Parathyroid adenoma (tissue), 2 donors: ENCODE measurements at regions not wholly inside any gene's neighbourhood (a gene's known extent, or its start where the extent isn't known, plus 50 kb on each side); places are given as distances from the start of the nearest gene placed in this dataset.

Experiments used
- H2AFZ ChIP-seq: fragments of 300-600 bp; sonication (generic); one replicate; pipeline ENCODE4 v1.7.0; 2017; ENCODE audit warnings: antibody characterized with exemption, mild to moderate bottlenecking
- H3K27ac ChIP-seq: fragments of 300-600 bp; sonication (generic); one replicate; pipeline ENCODE4 v1.7.0; 2017
- H3K27me3 ChIP-seq: fragments of 300-600 bp; sonication (generic); one replicate; pipeline ENCODE4 v1.7.0; 2017; ENCODE audit warnings: low read length; ENCODE audit not compliant: control insufficient read depth, insufficient read depth
- H3K36me3 ChIP-seq: fragments of 300-600 bp; sonication (generic); one replicate; pipeline ENCODE4 v1.7.0; 2017; ENCODE audit warnings: low read length; ENCODE audit not compliant: control insufficient read depth, insufficient read depth
- H3K4me1 ChIP-seq: fragments of 300-600 bp; sonication (generic); one replicate; pipeline ENCODE4 v1.7.0; 2017; ENCODE audit warnings: control low read depth
- H3K4me2 ChIP-seq: fragments of 300-600 bp; sonication (generic); one replicate; pipeline ENCODE4 v1.7.0; 2017; ENCODE audit warnings: low read length
- H3K4me3 ChIP-seq: fragments of 300-600 bp; sonication (generic); one replicate; pipeline ENCODE4 v1.7.0; 2017; ENCODE audit warnings: low read depth, low read length
- H3K79me2 ChIP-seq: fragments of 300-600 bp; sonication (generic); one replicate; pipeline ENCODE4 v1.7.0; 2017; ENCODE audit warnings: control low read depth
- H3K9ac ChIP-seq: fragments of 300-600 bp; sonication (generic); one replicate; pipeline ENCODE4 v1.7.0; 2017; ENCODE audit warnings: mild to moderate bottlenecking
- H3K9me3 ChIP-seq: fragments of 300-600 bp; sonication (generic); one replicate; pipeline ENCODE4 v1.7.0; 2017; ENCODE audit warnings: low read length; ENCODE audit not compliant: control insufficient read depth
- CTCF ChIP-seq: fragments of 300-600 bp; sonication (generic); IDR thresholded peaks from one replicate; pipeline ENCODE4 v1.7.0; 2017; ENCODE audit warnings: antibody characterized with exemption, mild to moderate bottlenecking
- donor health status: primary hyperparathyroidism.

GRCh38 chr5:122722341-122722740 lies 52.5 kb upstream of the SNX2 start:
- no peak overlapping the region for H3K9ac ChIP-seq
- H3K9me3 ChIP-seq = no peaks in the 10 kb centered on the region
- no peaks in the 10 kb centered on the region for H3K36me3 ChIP-seq
- no peak overlapping the region for H3K4me2 ChIP-seq
- no peaks in the 10 kb centered on the region for H3K79me2 ChIP-seq
- no peak for TF ChIP-seq CTCF
- H3K27ac ChIP-seq = no peak overlapping the region
- H3K4me3 ChIP-seq = no peak overlapping the region
- no peaks in the 10 kb centered on the region for H3K4me1 ChIP-seq
- no peaks in the 10 kb centered on the region for H3K27me3 ChIP-seq
- no peak overlapping the region for H2AFZ ChIP-seq

- H3K4me1 ChIP-seq = no peaks in the 10 kb centered on the region
- no peak overlapping the region for H3K27ac ChIP-seq
- no peaks in the 10 kb centered on the region for H3K27me3 ChIP-seq
- H3K36me3 ChIP-seq = no peaks in the 10 kb centered on the region
- TF ChIP-seq CTCF = no peak
- no peak overlapping the region for H3K4me3 ChIP-seq
- no peak overlapping the region for H3K4me2 ChIP-seq
- H2AFZ ChIP-seq = no peak overlapping the region
- H3K9me3 ChIP-seq = no peaks in the 10 kb centered on the region
- H3K79me2 ChIP-seq = no peaks in the 10 kb centered on the region
- H3K9ac ChIP-seq = no peak overlapping the region
Observed at GRCh38 chr5:122723606-122724352, 51.1 kb upstream of the SNX2 start.
